ENCODE measurements at regions not wholly inside any gene's neighbourhood (a gene's known extent, or its start where the extent isn't known, plus 50 kb on each side); places are given as distances from the start of the nearest gene placed in this dataset.

DNA sequence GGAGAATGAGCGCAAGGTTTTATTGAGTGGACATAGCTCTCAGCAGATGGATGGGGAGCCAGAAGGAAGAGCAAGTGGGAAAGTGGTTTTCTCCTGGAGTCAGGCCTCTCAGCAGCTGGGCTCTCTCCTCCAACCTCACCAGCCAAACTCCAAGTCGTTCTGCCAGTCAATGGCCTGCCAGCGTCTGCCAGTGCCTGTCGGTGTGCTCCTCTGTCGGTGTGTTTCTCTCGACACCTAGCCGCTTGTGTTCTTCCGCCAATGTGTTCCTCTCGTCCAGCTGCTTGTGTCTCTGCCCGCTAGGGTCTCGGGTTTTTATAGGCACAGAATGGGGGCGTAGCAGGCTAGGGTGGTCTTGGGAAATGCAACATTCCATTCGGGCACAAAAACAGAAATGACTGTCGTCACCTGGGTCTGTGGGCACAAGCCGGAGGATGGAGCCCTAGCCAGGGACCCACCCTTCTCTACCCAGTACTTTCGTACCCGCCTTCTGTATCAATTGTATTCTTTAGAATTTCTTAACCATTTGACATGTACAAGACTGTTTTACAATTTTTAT lies 1365.4 kb downstream of the FSCB start:
- no peak for TF ChIP-seq EP300 (IDR thresholded peaks at IDR 0.05)
- TF ChIP-seq MYC (IDR thresholded peaks at IDR 0.05; ENCODE audit: borderline replicate concordance, low read length), result no peak
- TF ChIP-seq, protein P1, sequence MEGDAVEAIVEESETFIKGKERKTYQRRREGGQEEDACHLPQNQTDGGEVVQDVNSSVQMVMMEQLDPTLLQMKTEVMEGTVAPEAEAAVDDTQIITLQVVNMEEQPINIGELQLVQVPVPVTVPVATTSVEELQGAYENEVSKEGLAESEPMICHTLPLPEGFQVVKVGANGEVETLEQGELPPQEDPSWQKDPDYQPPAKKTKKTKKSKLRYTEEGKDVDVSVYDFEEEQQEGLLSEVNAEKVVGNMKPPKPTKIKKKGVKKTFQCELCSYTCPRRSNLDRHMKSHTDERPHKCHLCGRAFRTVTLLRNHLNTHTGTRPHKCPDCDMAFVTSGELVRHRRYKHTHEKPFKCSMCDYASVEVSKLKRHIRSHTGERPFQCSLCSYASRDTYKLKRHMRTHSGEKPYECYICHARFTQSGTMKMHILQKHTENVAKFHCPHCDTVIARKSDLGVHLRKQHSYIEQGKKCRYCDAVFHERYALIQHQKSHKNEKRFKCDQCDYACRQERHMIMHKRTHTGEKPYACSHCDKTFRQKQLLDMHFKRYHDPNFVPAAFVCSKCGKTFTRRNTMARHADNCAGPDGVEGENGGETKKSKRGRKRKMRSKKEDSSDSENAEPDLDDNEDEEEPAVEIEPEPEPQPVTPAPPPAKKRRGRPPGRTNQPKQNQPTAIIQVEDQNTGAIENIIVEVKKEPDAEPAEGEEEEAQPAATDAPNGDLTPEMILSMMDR (IDR thresholded peaks at IDR 0.05), result no peak
- TF ChIP-seq PBX3 (IDR thresholded peaks at IDR 0.05), result no peak
- TF ChIP-seq BHLHE40 (IDR thresholded peaks at IDR 0.05; ENCODE audit: low read depth, low read length), result no peak
- TF ChIP-seq, protein P2, sequence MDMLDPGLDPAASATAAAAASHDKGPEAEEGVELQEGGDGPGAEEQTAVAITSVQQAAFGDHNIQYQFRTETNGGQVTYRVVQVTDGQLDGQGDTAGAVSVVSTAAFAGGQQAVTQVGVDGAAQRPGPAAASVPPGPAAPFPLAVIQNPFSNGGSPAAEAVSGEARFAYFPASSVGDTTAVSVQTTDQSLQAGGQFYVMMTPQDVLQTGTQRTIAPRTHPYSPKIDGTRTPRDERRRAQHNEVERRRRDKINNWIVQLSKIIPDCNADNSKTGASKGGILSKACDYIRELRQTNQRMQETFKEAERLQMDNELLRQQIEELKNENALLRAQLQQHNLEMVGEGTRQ (IDR thresholded peaks at IDR 0.05), result no peak
- no peak for TF ChIP-seq JUNB (IDR thresholded peaks at IDR 0.05)
